Fibroblast of lung (primary cell): ENCODE measurements at regions not wholly inside any gene's neighbourhood (a gene's known extent, or its start where the extent isn't known, plus 50 kb on each side); places are given as distances from the start of the nearest gene placed in this dataset.
"Not testable (repeated sequence)": the region's sequence is repeated elsewhere in the genome, so short reads cannot be mapped to it uniquely, and the experiment has no call there.

ENCODE experiments used
- DNase-seq, 2 donors: peaks; one replicate each; pipeline versions ENCODE4 v3.0.0 to v3.0.0-alpha.2; 2010; ENCODE audit warnings: low read depth in 2 of 2
- H2AFZ ChIP-seq: 2 replicates; pipeline ENCODE4 v1.5.1; 2012; ENCODE audit warnings: low read length, control low read depth, inconsistent platforms
- H3K27ac ChIP-seq: 2 replicates; pipeline ENCODE4 v1.5.1; 2011; ENCODE audit warnings: low read length, control low read depth; ENCODE audit not compliant: insufficient read depth
- H3K27me3 ChIP-seq: 2 replicates; pipeline ENCODE4 v1.5.1; 2011; ENCODE audit warnings: mild to moderate bottlenecking, low read length; ENCODE audit not compliant: control insufficient read depth, insufficient read depth
- H3K36me3 ChIP-seq: 2 replicates; pipeline ENCODE4 v1.5.1; 2011; ENCODE audit warnings: low read length; ENCODE audit not compliant: control insufficient read depth, insufficient read depth
- H3K4me1 ChIP-seq: 2 replicates; pipeline ENCODE4 v1.5.1; 2011; ENCODE audit warnings: low read length; ENCODE audit not compliant: control insufficient read depth, insufficient read depth; ENCODE audit errors: extremely low read depth
- H3K4me2 ChIP-seq: 2 replicates; pipeline ENCODE4 v1.5.1; 2011; ENCODE audit warnings: low read length, control low read depth; ENCODE audit not compliant: insufficient read depth; ENCODE audit errors: extremely low read depth
- H3K4me3 ChIP-seq, 4 experiments: fragments of 200-600 bp in 1 of 4; sonication (generic) in 1 of 4; replicated peaks in 1 of 4; 2 replicates each; pipeline ENCODE4 v1.5.1; 2011 to 2016; ENCODE audit warnings: low read length in 4 of 4, low read depth in 3 of 4, mild to moderate bottlenecking in 3 of 4, control low read depth in 2 of 4, inconsistent platforms in 1 of 4, mixed read lengths in 1 of 4; ENCODE audit not compliant: insufficient read depth in 1 of 4; ENCODE audit errors: control extremely low read depth in 1 of 4
- H3K79me2 ChIP-seq: 2 replicates; pipeline ENCODE4 v1.5.1; 2012; ENCODE audit warnings: mild to moderate bottlenecking, low read length, inconsistent platforms; ENCODE audit not compliant: control insufficient read depth, insufficient read depth
- H3K9ac ChIP-seq: 2 replicates; pipeline ENCODE4 v1.5.1; 2011; ENCODE audit warnings: mild to moderate bottlenecking, low read length, control low read depth; ENCODE audit not compliant: insufficient read depth
- H3K9me3 ChIP-seq: 2 replicates; pipeline ENCODE4 v1.5.1; 2012; ENCODE audit warnings: low read depth, low read length; ENCODE audit not compliant: control insufficient read depth, insufficient read depth
- H4K20me1 ChIP-seq: 2 replicates; pipeline ENCODE4 v1.5.1; 2011; ENCODE audit warnings: low read length; ENCODE audit not compliant: control insufficient read depth, insufficient read depth; ENCODE audit errors: extremely low read depth
- EZH2 ChIP-seq: IDR thresholded peaks from 2 replicates; pipeline ENCODE4 v1.5.1; 2012; ENCODE audit warnings: low read length, control low read depth, mild to moderate bottlenecking; ENCODE audit errors: missing control alignments
- TF ChIP-seq, protein P1 (sequence below), 2 donors: IDR thresholded peaks in 1 of 2; conservative IDR thresholded peaks in 1 of 2; 1 replicate in 1 of 2; 2 replicates in 1 of 2; pipeline ENCODE4 v1.5.1; 2011 to 2012; ENCODE audit warnings: low read length in 2 of 2, control low read depth in 1 of 2, inconsistent platforms in 1 of 2, low read depth in 1 of 2, mild to moderate bottlenecking in 1 of 2

DNA sequence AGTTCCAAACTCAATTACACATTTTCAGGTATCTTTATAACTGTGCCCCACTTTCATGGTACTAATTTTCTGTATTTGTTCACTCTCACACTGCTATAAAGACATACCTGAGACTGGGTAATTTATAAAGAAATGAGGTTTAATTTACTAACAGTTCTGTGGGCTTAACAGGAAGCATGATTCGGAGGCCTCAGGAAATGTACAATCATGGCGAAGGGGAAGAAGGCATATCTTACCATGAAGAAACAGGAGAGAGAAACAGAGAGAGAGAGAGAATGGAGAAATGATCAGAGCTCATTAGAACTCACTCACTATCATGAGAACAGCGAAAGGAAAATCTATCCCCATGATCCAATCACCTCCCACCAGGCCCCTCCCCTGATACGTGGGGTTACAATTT lies 874.1 kb upstream of the B3GALT2 start:
- TF ChIP-seq, protein P1, sequence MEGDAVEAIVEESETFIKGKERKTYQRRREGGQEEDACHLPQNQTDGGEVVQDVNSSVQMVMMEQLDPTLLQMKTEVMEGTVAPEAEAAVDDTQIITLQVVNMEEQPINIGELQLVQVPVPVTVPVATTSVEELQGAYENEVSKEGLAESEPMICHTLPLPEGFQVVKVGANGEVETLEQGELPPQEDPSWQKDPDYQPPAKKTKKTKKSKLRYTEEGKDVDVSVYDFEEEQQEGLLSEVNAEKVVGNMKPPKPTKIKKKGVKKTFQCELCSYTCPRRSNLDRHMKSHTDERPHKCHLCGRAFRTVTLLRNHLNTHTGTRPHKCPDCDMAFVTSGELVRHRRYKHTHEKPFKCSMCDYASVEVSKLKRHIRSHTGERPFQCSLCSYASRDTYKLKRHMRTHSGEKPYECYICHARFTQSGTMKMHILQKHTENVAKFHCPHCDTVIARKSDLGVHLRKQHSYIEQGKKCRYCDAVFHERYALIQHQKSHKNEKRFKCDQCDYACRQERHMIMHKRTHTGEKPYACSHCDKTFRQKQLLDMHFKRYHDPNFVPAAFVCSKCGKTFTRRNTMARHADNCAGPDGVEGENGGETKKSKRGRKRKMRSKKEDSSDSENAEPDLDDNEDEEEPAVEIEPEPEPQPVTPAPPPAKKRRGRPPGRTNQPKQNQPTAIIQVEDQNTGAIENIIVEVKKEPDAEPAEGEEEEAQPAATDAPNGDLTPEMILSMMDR (conservative IDR thresholded peaks at IDR 0.05 in 1 of 2, IDR thresholded peaks at IDR 0.05 in 1 of 2; ENCODE audit: low read depth in 1 of 2, low read length in 2 of 2), result no peak
- TF ChIP-seq EZH2, result no peak
- Histone ChIP-seq H3K36me3 (no peaks in the 10 kb centered on the region), H3K27me3 (no peaks in the 10 kb centered on the region), H3K4me1 (no peaks in the 10 kb centered on the region), H3K9me3 (no peaks in the 10 kb centered on the region), H2AFZ (no peak overlapping the region), H3K4me3 (no peak overlapping the region), H4K20me1 (no peaks in the 10 kb centered on the region), H3K27ac (no peak overlapping the region), H3K4me2 (no peak overlapping the region), H3K9ac (no peak overlapping the region), H3K79me2 (no peaks in the 10 kb centered on the region)
- DNase-seq, result no peak

DNA sequence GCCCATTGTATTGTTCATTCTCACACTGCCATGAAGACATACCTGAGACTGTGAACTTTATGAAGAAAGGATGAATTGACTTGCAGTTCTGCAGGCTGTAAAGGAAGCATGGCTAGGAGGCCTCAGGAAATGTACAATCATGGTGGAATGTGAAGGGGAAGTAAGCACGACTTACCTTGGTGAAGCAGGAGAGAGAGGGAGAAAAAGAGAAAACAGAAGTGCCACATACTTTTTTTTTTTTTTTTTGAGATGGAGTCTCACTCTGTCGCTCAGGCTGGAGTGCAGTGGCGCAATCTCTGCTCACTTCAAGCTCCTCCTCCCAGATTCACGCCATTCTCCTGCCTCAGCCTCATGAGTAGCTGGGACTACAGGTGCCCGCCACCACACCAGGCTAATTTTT lies 871.9 kb upstream of the B3GALT2 start:
- not testable (repeated sequence) for H3K4me1 ChIP-seq, H3K36me3 ChIP-seq, H3K9ac ChIP-seq, H3K79me2 ChIP-seq, H3K27me3 ChIP-seq, H3K4me2 ChIP-seq, H2AFZ ChIP-seq, H4K20me1 ChIP-seq, H3K4me3 ChIP-seq, H3K9me3 ChIP-seq, DNase-seq, H3K27ac ChIP-seq

DNA sequence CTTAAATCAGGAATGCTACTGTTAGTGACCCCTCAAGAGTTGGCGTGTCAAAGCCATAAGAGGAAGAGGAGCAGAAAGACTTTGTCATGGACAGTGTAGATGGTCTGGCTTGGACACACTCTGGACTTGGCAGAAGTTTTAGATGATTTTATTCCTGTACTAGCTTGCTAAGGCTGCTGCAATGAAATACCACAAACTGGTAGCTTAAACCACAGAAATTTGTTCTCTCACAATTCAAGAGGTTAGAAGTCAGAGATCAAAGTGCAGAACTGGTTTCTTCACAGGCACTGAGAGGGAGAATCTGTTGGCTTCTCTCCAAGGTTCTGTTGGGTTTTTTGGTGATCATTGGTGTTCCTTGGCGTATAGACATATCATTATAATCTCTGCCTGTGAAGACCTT lies 869.8 kb upstream of the B3GALT2 start:
- DNase-seq, result peak; percentile 8 to 12
- TF ChIP-seq, protein P1 (conservative IDR thresholded peaks at IDR 0.05 in 1 of 2, IDR thresholded peaks at IDR 0.05 in 1 of 2; ENCODE audit: low read depth in 1 of 2, low read length in 2 of 2), result no peak
- no peak for TF ChIP-seq EZH2
- Histone ChIP-seq H3K9ac (no peak overlapping the region), H3K9me3 (no peaks in the 10 kb centered on the region), H3K4me2 (no peak overlapping the region), H3K4me3 (no peak overlapping the region), H4K20me1 (no peaks in the 10 kb centered on the region), H3K36me3 (no peaks in the 10 kb centered on the region), H3K79me2 (no peaks in the 10 kb centered on the region), H3K27me3 (no peaks in the 10 kb centered on the region), H2AFZ (no peak overlapping the region), H3K27ac (no peak overlapping the region), H3K4me1 (no peaks in the 10 kb centered on the region)
